PC-3 (cell line): ENCODE measurements at regions not wholly inside any gene's neighbourhood (a gene's known extent, or its start where the extent isn't known, plus 50 kb on each side); places are given as distances from the start of the nearest gene placed in this dataset.

Experiments used
- ATAC-seq: fragments of 200-7000 bp; cut with Tn5 transposase; 2 replicates; pipeline ENCODE4 v1.9.1; 2020; ENCODE audit warnings: mild to moderate bottlenecking, moderate library complexity
- BruUV-seq: library from RNA; stranded (reverse); fragments of 400-500 nt; replicated peaks from 2 replicates; lab custom pipeline; 2021; lab: Mats Ljungman, UMichigan
- CTCF ChIA-PET: fragments of 300-600 bp; sonication (Branson Sonifier 250); formaldehyde crosslinking; loops from one replicate; lab custom pipeline; 2022; ENCODE audit warnings: antibody characterized with exemption; lab: Charles Lee
- POLR2A ChIA-PET: fragments of 300-600 bp; sonication (Branson Sonifier 250); formaldehyde crosslinking; loops from one replicate; lab custom pipeline; 2022; ENCODE audit warnings: antibody characterized with exemption; ENCODE audit not compliant: unreplicated experiment; lab: Charles Lee
- DNase-seq: peaks from one replicate; pipeline ENCODE4 v3.0.0-alpha.2; 2015
- H2AFZ ChIP-seq: fragments of 300-600 bp; sonication (generic); 2 replicates; pipeline ENCODE4 v1.6.0; 2016; ENCODE audit warnings: antibody characterized with exemption, low read length
- H3F3A ChIP-seq: fragments of 300-600 bp; sonication (generic); one replicate; pipeline ENCODE4 v1.6.0; 2017; ENCODE audit warnings: antibody characterized with exemption, low read length, control low read depth, mild to moderate bottlenecking; ENCODE audit not compliant: unreplicated experiment
- H3K27ac ChIP-seq: fragments of 300-600 bp; sonication (generic); 2 replicates; pipeline ENCODE4 v1.5.1; 2016; ENCODE audit warnings: mild to moderate bottlenecking, low read length
- H3K27me3 ChIP-seq: fragments of 300-600 bp; sonication (generic); 2 replicates; pipeline ENCODE4 v1.6.1; 2016; ENCODE audit warnings: low read length, mixed read lengths
- H3K36me3 ChIP-seq: fragments of 300-600 bp; sonication (generic); 2 replicates; pipeline ENCODE4 v1.6.1; 2016; ENCODE audit warnings: low read depth, mixed run types, low read length, mixed read lengths
- H3K4me1 ChIP-seq: fragments of 300-600 bp; sonication (generic); 2 replicates; pipeline ENCODE4 v1.5.1; 2016; ENCODE audit warnings: low read length; ENCODE audit not compliant: insufficient read depth
- H3K4me2 ChIP-seq: fragments of 300-600 bp; sonication (generic); 2 replicates; pipeline ENCODE4 v1.6.0; 2016; ENCODE audit warnings: low read length
- H3K4me3 ChIP-seq: fragments of 300-600 bp; sonication (generic); 2 replicates; pipeline ENCODE4 v1.5.1; 2016; ENCODE audit warnings: mild to moderate bottlenecking, low read length, mixed read lengths
- H3K79me2 ChIP-seq: fragments of 300-600 bp; sonication (generic); 2 replicates; pipeline ENCODE4 v1.6.1; 2017; ENCODE audit warnings: low read length, mixed read lengths
- H3K9ac ChIP-seq: fragments of 300-600 bp; sonication (generic); 2 replicates; pipeline ENCODE4 v1.6.0; 2016; ENCODE audit warnings: mild to moderate bottlenecking, low read length
- H3K9me2 ChIP-seq: fragments of 300-600 bp; sonication (generic); replicated peaks from 2 replicates; pipeline ENCODE4 v1.6.1; 2016; ENCODE audit warnings: mixed run types, low read length, mixed read lengths
- H3K9me3 ChIP-seq: fragments of 300-600 bp; sonication (generic); 2 replicates; pipeline ENCODE4 v1.6.1; 2016; ENCODE audit warnings: low read length, mixed read lengths
- H4K20me1 ChIP-seq: fragments of 300-600 bp; sonication (generic); 2 replicates; pipeline ENCODE4 v1.6.1; 2016; ENCODE audit warnings: low read length, mixed read lengths
- CTCF ChIP-seq: fragments of 300-600 bp; sonication (generic); conservative IDR thresholded peaks from 2 replicates; pipeline ENCODE4 v1.5.1; 2017; ENCODE audit warnings: antibody characterized with exemption, low read depth, mild to moderate bottlenecking, low read length
- EZH2 ChIP-seq: fragments of 300-600 bp; sonication (generic); IDR thresholded peaks from one replicate; pipeline ENCODE4 v1.6.1; 2017; ENCODE audit warnings: antibody characterized with exemption, mild to moderate bottlenecking, low read length; ENCODE audit not compliant: unreplicated experiment
- EZH2phosphoT487 ChIP-seq: fragments of 300-600 bp; sonication (generic); IDR thresholded peaks from 2 replicates; pipeline ENCODE4 v1.6.1; 2018; ENCODE audit warnings: mild to moderate bottlenecking, antibody characterized with exemption, low read length, borderline replicate concordance
- intact Hi-C: fragments of 100-400 bp; cut with micrococcal nuclease; formaldehyde crosslinking; loops from 2 replicates; pipeline ENCODE4 v1.9.0; 2023

- Histone ChIP-seq H3K9me3 (no peaks in the 10 kb centered on the region), H3K9ac (no peak overlapping the region), H3K4me2 (no peak overlapping the region), H3K27ac (no peak overlapping the region), H3K4me3 (no peak overlapping the region), H3K79me2 (no peaks in the 10 kb centered on the region), H4K20me1 (no peaks in the 10 kb centered on the region), H3F3A (no peaks in the 10 kb centered on the region), H3K36me3 (no peaks in the 10 kb centered on the region), H3K9me2 (no peaks in the 10 kb centered on the region), H3K27me3 (no peaks in the 10 kb centered on the region), H3K4me1 (peaks cover 3% of the 10 kb centered on the region; the same call in 1 of the 2 replicates), H2AFZ (no peak overlapping the region)
- peak; percentile 28 for DNase-seq
- TF ChIP-seq EZH2phosphoT487: no peak
- TF ChIP-seq CTCF: peak; percentile 53
- TF ChIP-seq EZH2: no peak
- no TSS peak for BruUV-seq
- POLR2A ChIA-PET: no interaction called here
- CTCF ChIA-PET: no interaction called here
- intact Hi-C loops: no loop called here
- peak; percentile 42; the same call in 1 of the 2 replicates for ATAC-seq
These were observed 83.9 kb upstream of the CEP85L start for GRCh38 chr6:118735320-118735719.

- no peaks in the 10 kb centered on the region for H3K9me2 ChIP-seq
- no peaks in the 10 kb centered on the region for H3F3A ChIP-seq
- DNase-seq (no peak), ATAC-seq (no peak)
- H3K27ac ChIP-seq: no peak overlapping the region
- no peaks in the 10 kb centered on the region for H4K20me1 ChIP-seq
- no peaks in the 10 kb centered on the region for H3K27me3 ChIP-seq
- no peaks in the 10 kb centered on the region for H3K79me2 ChIP-seq
- H3K36me3 ChIP-seq: no peaks in the 10 kb centered on the region
- H2AFZ ChIP-seq: no peak overlapping the region
- no peak overlapping the region for H3K9ac ChIP-seq
- H3K4me3 ChIP-seq: no peak overlapping the region
- intact Hi-C loops: no loop called here
- peaks cover 6% of the 10 kb centered on the region; the same call in 1 of the 2 replicates for H3K4me1 ChIP-seq
- no peaks in the 10 kb centered on the region for H3K9me3 ChIP-seq
- CTCF ChIA-PET: no interaction called here
- TF ChIP-seq EZH2phosphoT487: no peak
- no peak for TF ChIP-seq EZH2
- no peak overlapping the region for H3K4me2 ChIP-seq
- POLR2A ChIA-PET: no interaction called here
- BruUV-seq: no TSS peak
These were observed 74.6 kb upstream of the CEP85L start for GRCh38 chr6:118725944-118726343.

GRCh38 chr6:118724211-118724610 is 72.8 kb upstream of the CEP85L start:
- no peak overlapping the region for H3K4me3 ChIP-seq
- TF ChIP-seq EZH2: no peak
- TF ChIP-seq CTCF: no peak
- no peak for TF ChIP-seq EZH2phosphoT487
- intact Hi-C loops: no loop called here
- no peaks in the 10 kb centered on the region for H3K9me3 ChIP-seq
- H3K27ac ChIP-seq: no peak overlapping the region
- no peaks in the 10 kb centered on the region for H4K20me1 ChIP-seq
- ChIA-PET POLR2A (no interaction called here), CTCF (no interaction called here)
- H2AFZ ChIP-seq: no peak overlapping the region
- no peaks in the 10 kb centered on the region for H3K79me2 ChIP-seq
- DNase-seq: no peak
- H3F3A ChIP-seq: no peaks in the 10 kb centered on the region
- no peak overlapping the region for H3K9ac ChIP-seq
- no peaks in the 10 kb centered on the region for H3K36me3 ChIP-seq
- peaks cover 6% of the 10 kb centered on the region; the same call in 1 of the 2 replicates for H3K4me1 ChIP-seq
- no peak for ATAC-seq
- no peak overlapping the region for H3K4me2 ChIP-seq
- H3K9me2 ChIP-seq: no peaks in the 10 kb centered on the region
- H3K27me3 ChIP-seq: no peaks in the 10 kb centered on the region
- no TSS peak for BruUV-seq
